ENCODE measurements at regions not wholly inside any gene's neighbourhood (a gene's known extent, or its start where the extent isn't known, plus 50 kb on each side); places are given as distances from the start of the nearest gene placed in this dataset.

GRCh38 chr3:164903820-164904451 is 174.4 kb downstream of the SI start:
- ATAC-seq, result no peak
- TF ChIP-seq TCF4 (CRISPR knock-in tag; IDR thresholded peaks at IDR 0.05; ENCODE audit: borderline replicate concordance), result no peak
- TF ChIP-seq, protein P1, sequence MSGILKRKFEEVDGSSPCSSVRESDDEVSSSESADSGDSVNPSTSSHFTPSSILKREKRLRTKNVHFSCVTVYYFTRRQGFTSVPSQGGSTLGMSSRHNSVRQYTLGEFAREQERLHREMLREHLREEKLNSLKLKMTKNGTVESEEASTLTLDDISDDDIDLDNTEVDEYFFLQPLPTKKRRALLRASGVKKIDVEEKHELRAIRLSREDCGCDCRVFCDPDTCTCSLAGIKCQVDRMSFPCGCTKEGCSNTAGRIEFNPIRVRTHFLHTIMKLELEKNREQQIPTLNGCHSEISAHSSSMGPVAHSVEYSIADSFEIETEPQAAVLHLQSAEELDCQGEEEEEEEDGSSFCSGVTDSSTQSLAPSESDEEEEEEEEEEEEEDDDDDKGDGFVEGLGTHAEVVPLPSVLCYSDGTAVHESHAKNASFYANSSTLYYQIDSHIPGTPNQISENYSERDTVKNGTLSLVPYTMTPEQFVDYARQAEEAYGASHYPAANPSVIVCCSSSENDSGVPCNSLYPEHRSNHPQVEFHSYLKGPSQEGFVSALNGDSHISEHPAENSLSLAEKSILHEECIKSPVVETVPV (CRISPR knock-in tag; IDR thresholded peaks at IDR 0.05), result no peak
- TF ChIP-seq, protein P2, sequence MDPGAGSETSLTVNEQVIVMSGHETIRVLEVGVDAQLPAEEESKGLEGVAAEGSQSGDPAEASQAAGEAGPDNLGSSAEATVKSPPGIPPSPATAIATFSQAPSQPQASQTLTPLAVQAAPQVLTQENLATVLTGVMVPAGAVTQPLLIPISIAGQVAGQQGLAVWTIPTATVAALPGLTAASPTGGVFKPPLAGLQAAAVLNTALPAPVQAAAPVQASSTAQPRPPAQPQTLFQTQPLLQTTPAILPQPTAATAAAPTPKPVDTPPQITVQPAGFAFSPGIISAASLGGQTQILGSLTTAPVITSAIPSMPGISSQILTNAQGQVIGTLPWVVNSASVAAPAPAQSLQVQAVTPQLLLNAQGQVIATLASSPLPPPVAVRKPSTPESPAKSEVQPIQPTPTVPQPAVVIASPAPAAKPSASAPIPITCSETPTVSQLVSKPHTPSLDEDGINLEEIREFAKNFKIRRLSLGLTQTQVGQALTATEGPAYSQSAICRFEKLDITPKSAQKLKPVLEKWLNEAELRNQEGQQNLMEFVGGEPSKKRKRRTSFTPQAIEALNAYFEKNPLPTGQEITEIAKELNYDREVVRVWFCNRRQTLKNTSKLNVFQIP (CRISPR knock-in tag; IDR thresholded peaks at IDR 0.05; ENCODE audit: borderline replicate concordance, low read depth), result no peak
- TF ChIP-seq PPARA (CRISPR knock-in tag; IDR thresholded peaks at IDR 0.05; ENCODE audit: borderline replicate concordance), result no peak
- no peak for TF ChIP-seq TSHZ2 (CRISPR knock-in tag; IDR thresholded peaks at IDR 0.05)
- no peak for TF ChIP-seq ARNTL (CRISPR knock-in tag; IDR thresholded peaks at IDR 0.05; ENCODE audit: borderline replicate concordance, low read depth)
- no peak for TF ChIP-seq ZFP30 (CRISPR knock-in tag; IDR thresholded peaks at IDR 0.05)
- TF ChIP-seq CSDC2 (CRISPR knock-in tag; IDR thresholded peaks at IDR 0.05), result no peak
- no peak for TF ChIP-seq ZNF70 (CRISPR knock-in tag; IDR thresholded peaks at IDR 0.05)
- TF ChIP-seq GLIS3 (CRISPR knock-in tag; IDR thresholded peaks at IDR 0.05), result no peak
- TF ChIP-seq ZC3H10 (CRISPR knock-in tag; IDR thresholded peaks at IDR 0.05), result no peak
- TF ChIP-seq ZFP3 (CRISPR knock-in tag; IDR thresholded peaks at IDR 0.05), result no peak
- TF ChIP-seq BACH2 (CRISPR knock-in tag; IDR thresholded peaks at IDR 0.05; ENCODE audit: borderline replicate concordance), result no peak
- TF ChIP-seq ZNF8 (CRISPR knock-in tag; IDR thresholded peaks at IDR 0.05), result no peak
- no peak for TF ChIP-seq PATZ1 (CRISPR knock-in tag; IDR thresholded peaks at IDR 0.05; ENCODE audit: borderline replicate concordance)
- TF ChIP-seq RARB (CRISPR knock-in tag; IDR thresholded peaks at IDR 0.05), result no peak
- TF ChIP-seq SNAI2 (CRISPR knock-in tag; IDR thresholded peaks at IDR 0.05), result no peak
- no peak for TF ChIP-seq OSR1 (CRISPR knock-in tag; IDR thresholded peaks at IDR 0.05)
- no peak for TF ChIP-seq ZNF565 (CRISPR knock-in tag; conservative IDR thresholded peaks at IDR 0.05; ENCODE audit: low read depth)

DNA sequence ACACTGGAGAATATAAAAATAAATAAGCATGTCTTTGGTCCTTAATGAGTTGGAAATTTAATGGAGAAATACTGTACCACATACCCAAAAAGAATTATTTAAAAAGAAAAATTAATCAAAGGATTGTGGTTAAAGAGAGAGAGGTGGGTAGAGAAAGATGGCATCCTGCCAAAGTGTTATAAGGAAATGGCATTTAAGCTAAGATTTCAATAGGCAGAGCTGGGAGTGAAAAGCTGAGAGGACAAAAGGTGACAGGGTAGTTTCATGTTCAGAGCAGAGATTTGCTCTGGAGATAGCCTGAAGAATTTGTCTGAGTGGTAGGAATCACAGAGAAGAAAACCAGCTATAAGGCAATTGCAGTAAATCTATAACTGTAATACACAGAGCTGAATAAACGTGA is 181.0 kb downstream of the SI start:
- no peak for TF ChIP-seq BACH2 (CRISPR knock-in tag; IDR thresholded peaks at IDR 0.05; ENCODE audit: borderline replicate concordance)
- no peak for TF ChIP-seq GLIS3 (CRISPR knock-in tag; IDR thresholded peaks at IDR 0.05)
- TF ChIP-seq, protein P2 (CRISPR knock-in tag; IDR thresholded peaks at IDR 0.05; ENCODE audit: borderline replicate concordance, low read depth), result no peak
- no peak for TF ChIP-seq ZNF70 (CRISPR knock-in tag; IDR thresholded peaks at IDR 0.05)
- no peak for TF ChIP-seq ESRRG (CRISPR knock-in tag; IDR thresholded peaks at IDR 0.05)
- TF ChIP-seq, protein P1 (CRISPR knock-in tag; IDR thresholded peaks at IDR 0.05), result no peak
- no peak for TF ChIP-seq ZFP30 (CRISPR knock-in tag; IDR thresholded peaks at IDR 0.05)
- TF ChIP-seq ZNF565 (CRISPR knock-in tag; conservative IDR thresholded peaks at IDR 0.05; ENCODE audit: low read depth), result no peak
- no peak for TF ChIP-seq ARNTL (CRISPR knock-in tag; IDR thresholded peaks at IDR 0.05; ENCODE audit: borderline replicate concordance, low read depth)
- ATAC-seq, result no peak
